SK-N-SH (cell line): ENCODE measurements at regions not wholly inside any gene's neighbourhood (a gene's known extent, or its start where the extent isn't known, plus 50 kb on each side); places are given as distances from the start of the nearest gene placed in this dataset.

Source experiments
- CTCF ChIA-PET: fragments of 300-600, 350-600 bp; formaldehyde crosslinking; extraction: SDS; loops from one replicate; lab custom pipeline; 2021; lab: Yijun Ruan, JAX
- POLR2A ChIA-PET: fragments of 350-600 bp; sonication (Branson Sonifier 250); formaldehyde crosslinking; extraction: SDS; loops from one replicate; lab custom pipeline; 2020; ENCODE audit warnings: antibody characterized with exemption, inconsistent platforms; lab: Yijun Ruan, JAX
- DNase-seq: peaks from one replicate; pipeline ENCODE4 v3.0.0; 2012
- H2AFZ ChIP-seq: fragments of 200-600 bp; sonication (generic); 2 replicates; pipeline ENCODE4 v1.8.1; 2016; ENCODE audit warnings: antibody characterized with exemption, mild to moderate bottlenecking, low read depth
- H3F3A ChIP-seq: fragments of 200-600 bp; sonication (generic); replicated peaks from 2 replicates; pipeline ENCODE3; 2016; ENCODE audit warnings: antibody characterized with exemption, mild to moderate bottlenecking; ENCODE audit not compliant: insufficient read depth
- H3K27ac ChIP-seq, 2 experiments: fragments of 200-500 bp in 1 of 2; fragments of 200-600 bp in 1 of 2; sonication (Bioruptor generic) in 1 of 2; sonication (generic), shearing (Covaris generic) in 1 of 2; 2 replicates each; pipeline versions ENCODE4 v1.5.1 to v1.6.1; 2014 to 2016; ENCODE audit warnings: low read depth in 2 of 2, inconsistent platforms in 1 of 2, low read length in 1 of 2, mild to moderate bottlenecking in 1 of 2, mixed read lengths in 1 of 2
- H3K27me3 ChIP-seq: fragments of 200-600 bp; sonication (generic), shearing (Covaris generic); 2 replicates; pipeline ENCODE4 v1.6.1; 2016; ENCODE audit warnings: mixed run types; ENCODE audit not compliant: insufficient read depth
- H3K36me3 ChIP-seq, 2 experiments: fragments of 200-500 bp in 1 of 2; fragments of 200-600 bp in 1 of 2; sonication (Bioruptor generic) in 1 of 2; sonication (generic) in 1 of 2; replicated peaks in 1 of 2; 2 replicates each; pipeline versions ENCODE3 to v1.5.1; 2014 to 2016; ENCODE audit warnings: low read length in 1 of 2, mild to moderate bottlenecking in 1 of 2; ENCODE audit not compliant: insufficient read depth in 2 of 2, control insufficient read depth in 1 of 2
- H3K4me1 ChIP-seq, 2 experiments: fragments of 200-500 bp in 1 of 2; fragments of 200-600 bp in 1 of 2; sonication (Bioruptor generic) in 1 of 2; sonication (generic), shearing (Covaris generic) in 1 of 2; 2 replicates each; pipeline versions ENCODE4 v1.5.1 to v1.6.1; 2014 to 2016; ENCODE audit warnings: low read depth in 1 of 2, low read length in 1 of 2, mixed run types in 1 of 2; ENCODE audit not compliant: insufficient read depth in 2 of 2, control insufficient read depth in 1 of 2
- H3K4me2 ChIP-seq: fragments of 200-600 bp; sonication (generic), shearing (Covaris generic); 2 replicates; pipeline ENCODE4 v1.6.1; 2017; ENCODE audit warnings: mixed run types
- H3K4me3 ChIP-seq, 2 experiments: fragments of 200-500 bp in 1 of 2; fragments of 200-600 bp in 1 of 2; sonication (Bioruptor generic) in 1 of 2; sonication (generic), shearing (Covaris generic) in 1 of 2; 2 replicates each; pipeline versions ENCODE4 v1.5.1 to v1.8.1; 2014 to 2016; ENCODE audit warnings: low read depth in 2 of 2, inconsistent platforms in 1 of 2, low read length in 1 of 2, mild to moderate bottlenecking in 1 of 2, mixed read lengths in 1 of 2, moderate library complexity in 1 of 2
- H3K79me2 ChIP-seq: fragments of 200-600 bp; sonication (generic); 2 replicates; pipeline ENCODE4 v1.8.1; 2017; ENCODE audit warnings: mild to moderate bottlenecking; ENCODE audit not compliant: insufficient read depth
- H3K9ac ChIP-seq: fragments of 200-600 bp; sonication (generic); 2 replicates; pipeline ENCODE4 v1.6.1; 2017; ENCODE audit warnings: mixed run types
- H3K9me2 ChIP-seq: fragments of 200-600 bp; sonication (generic); 2 replicates; pipeline ENCODE4 v1.6.1; 2017; ENCODE audit warnings: mixed run types
- H3K9me3 ChIP-seq: fragments of 200-600 bp; sonication (generic); 2 replicates; pipeline ENCODE4 v1.6.1; 2017; ENCODE audit warnings: mixed run types, mild to moderate bottlenecking, moderate library complexity
- H4K20me1 ChIP-seq: fragments of 200-600 bp; sonication (generic); 2 replicates; pipeline ENCODE4 v1.6.1; 2017; ENCODE audit warnings: mild to moderate bottlenecking, mixed run types; ENCODE audit not compliant: insufficient read depth
- EZH2phosphoT487 ChIP-seq: fragments of 200-600 bp; sonication (generic); IDR thresholded peaks from 2 replicates; pipeline ENCODE4 v1.6.1; 2017; ENCODE audit warnings: low read depth, mixed run types, mild to moderate bottlenecking, antibody characterized with exemption, moderate library complexity, borderline replicate concordance
- FOXJ3 ChIP-seq: sonication (generic); formaldehyde crosslinking; IDR thresholded peaks from 2 replicates; pipeline ENCODE4 v1.5.1; 2020; ENCODE audit warnings: mild to moderate bottlenecking, missing genetic modification reagents
- GATA2 ChIP-seq: sonication (generic); formaldehyde crosslinking; IDR thresholded peaks from 2 replicates; pipeline ENCODE4 v1.5.0; 2020; ENCODE audit warnings: mild to moderate bottlenecking, missing genetic modification reagents
- RAD21 ChIP-seq: IDR thresholded peaks from 2 replicates; pipeline ENCODE4 v1.6.1; 2012; ENCODE audit warnings: mild to moderate bottlenecking, low read length
- RCOR1 ChIP-seq: fragments of 150-350 bp; IDR thresholded peaks from 2 replicates; pipeline ENCODE4 v1.6.1; 2017; ENCODE audit warnings: antibody characterized with exemption, low read length
- SIN3A ChIP-seq: IDR thresholded peaks from 2 replicates; pipeline ENCODE4 v1.6.1; 2012; ENCODE audit warnings: low read depth, mild to moderate bottlenecking, low read length, moderate library complexity, borderline replicate concordance
- SMC3 ChIP-seq: IDR thresholded peaks from 2 replicates; pipeline ENCODE4 v1.6.1; 2012; ENCODE audit warnings: low read depth, low read length, improper control_type of control experiment
- TCF12 ChIP-seq: IDR thresholded peaks from 2 replicates; pipeline ENCODE4 v1.4.0; 2012
- TEAD4 ChIP-seq: IDR thresholded peaks from 2 replicates; pipeline ENCODE4 v1.4.0; 2012; ENCODE audit warnings: mild to moderate bottlenecking, borderline replicate concordance; ENCODE audit not compliant: insufficient read depth
- whole genome bisulfite sequencing: methylation state at CpG from one replicate; pipeline ENCODE4 v1.1.6; 2017; ENCODE audit warnings: low lambda C conversion rate; 5-methylcytosine and 5-hydroxymethylcytosine counted together
- TF ChIP-seq, protein P1 (sequence below): IDR thresholded peaks from 2 replicates; pipeline ENCODE4; 2012
- TF ChIP-seq, protein P2 (sequence below): IDR thresholded peaks from 2 replicates; pipeline ENCODE4 v1.4.0; 2012; ENCODE audit warnings: low read depth, borderline replicate concordance
- TF ChIP-seq, protein P3 (sequence below): IDR thresholded peaks from 2 replicates; pipeline ENCODE4 v1.4.0; 2012; ENCODE audit warnings: low read depth
- TF ChIP-seq, protein P4 (sequence below): IDR thresholded peaks from 2 replicates; pipeline ENCODE4 v1.6.1; 2012; ENCODE audit warnings: mild to moderate bottlenecking, low read depth, low read length, moderate library complexity

DNA sequence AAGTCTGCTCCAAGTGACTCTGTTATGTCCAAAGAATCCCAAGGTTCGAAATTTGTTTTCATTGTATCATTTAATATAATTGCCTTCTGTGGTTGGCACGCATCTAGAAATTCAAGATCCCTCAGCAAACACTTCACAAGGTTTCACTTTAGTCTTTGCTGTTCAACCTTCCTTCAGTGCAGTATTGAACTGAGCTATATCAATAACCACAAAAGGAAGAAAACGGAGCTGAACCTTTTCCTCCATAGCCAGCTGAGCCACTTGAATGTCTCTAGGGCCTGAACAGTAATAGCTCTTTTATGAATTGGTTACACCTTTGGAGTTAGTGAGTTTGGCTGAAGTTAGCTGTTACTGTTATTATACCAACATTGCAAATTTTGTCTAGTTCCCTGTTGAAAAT, 357.7 kb upstream of the HNRNPA3 start:
- Histone ChIP-seq H2AFZ (0 out of 2 replicates have a peak overlapping the region, but pooled peaks have one; percentile 35), H3K36me3 (no peaks in the 10 kb centered on the region), H3K4me1 (peaks cover 0 to 2% of the 10 kb centered on the region in 2 experiments; a peak in 2 of 4 replicates), H3K4me3 (no peak overlapping the region), H3F3A (no peaks in the 10 kb centered on the region), H4K20me1 (no peaks in the 10 kb centered on the region), H3K4me2 (no peak overlapping the region), H3K27me3 (no peaks in the 10 kb centered on the region), H3K79me2 (no peaks in the 10 kb centered on the region), H3K9me3 (no peaks in the 10 kb centered on the region)
- WGBS = 25% methylated on average over 3 of the region's 3 CpGs
- no peak for DNase-seq
- POLR2A ChIA-PET = no interaction called here
- TF ChIP-seq EZH2phosphoT487 = no peak
- no peak for TF ChIP-seq TCF12
- no peak for TF ChIP-seq GATA2
- TF ChIP-seq SMC3 = no peak
- no peak for TF ChIP-seq SIN3A
- TF ChIP-seq TEAD4 = no peak
- TF ChIP-seq, protein P1, sequence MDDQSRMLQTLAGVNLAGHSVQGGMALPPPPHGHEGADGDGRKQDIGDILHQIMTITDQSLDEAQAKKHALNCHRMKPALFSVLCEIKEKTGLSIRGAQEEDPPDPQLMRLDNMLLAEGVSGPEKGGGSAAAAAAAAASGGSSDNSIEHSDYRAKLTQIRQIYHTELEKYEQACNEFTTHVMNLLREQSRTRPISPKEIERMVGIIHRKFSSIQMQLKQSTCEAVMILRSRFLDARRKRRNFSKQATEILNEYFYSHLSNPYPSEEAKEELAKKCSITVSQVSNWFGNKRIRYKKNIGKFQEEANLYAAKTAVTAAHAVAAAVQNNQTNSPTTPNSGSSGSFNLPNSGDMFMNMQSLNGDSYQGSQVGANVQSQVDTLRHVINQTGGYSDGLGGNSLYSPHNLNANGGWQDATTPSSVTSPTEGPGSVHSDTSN = no peak
- no peak for TF ChIP-seq RCOR1
- TF ChIP-seq, protein P2, sequence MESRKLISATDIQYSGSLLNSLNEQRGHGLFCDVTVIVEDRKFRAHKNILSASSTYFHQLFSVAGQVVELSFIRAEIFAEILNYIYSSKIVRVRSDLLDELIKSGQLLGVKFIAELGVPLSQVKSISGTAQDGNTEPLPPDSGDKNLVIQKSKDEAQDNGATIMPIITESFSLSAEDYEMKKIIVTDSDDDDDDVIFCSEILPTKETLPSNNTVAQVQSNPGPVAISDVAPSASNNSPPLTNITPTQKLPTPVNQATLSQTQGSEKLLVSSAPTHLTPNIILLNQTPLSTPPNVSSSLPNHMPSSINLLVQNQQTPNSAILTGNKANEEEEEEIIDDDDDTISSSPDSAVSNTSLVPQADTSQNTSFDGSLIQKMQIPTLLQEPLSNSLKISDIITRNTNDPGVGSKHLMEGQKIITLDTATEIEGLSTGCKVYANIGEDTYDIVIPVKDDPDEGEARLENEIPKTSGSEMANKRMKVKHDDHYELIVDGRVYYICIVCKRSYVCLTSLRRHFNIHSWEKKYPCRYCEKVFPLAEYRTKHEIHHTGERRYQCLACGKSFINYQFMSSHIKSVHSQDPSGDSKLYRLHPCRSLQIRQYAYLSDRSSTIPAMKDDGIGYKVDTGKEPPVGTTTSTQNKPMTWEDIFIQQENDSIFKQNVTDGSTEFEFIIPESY = no peak
- TF ChIP-seq, protein P3, sequence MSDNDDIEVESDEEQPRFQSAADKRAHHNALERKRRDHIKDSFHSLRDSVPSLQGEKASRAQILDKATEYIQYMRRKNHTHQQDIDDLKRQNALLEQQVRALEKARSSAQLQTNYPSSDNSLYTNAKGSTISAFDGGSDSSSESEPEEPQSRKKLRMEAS = no peak
- TF ChIP-seq, protein P4, sequence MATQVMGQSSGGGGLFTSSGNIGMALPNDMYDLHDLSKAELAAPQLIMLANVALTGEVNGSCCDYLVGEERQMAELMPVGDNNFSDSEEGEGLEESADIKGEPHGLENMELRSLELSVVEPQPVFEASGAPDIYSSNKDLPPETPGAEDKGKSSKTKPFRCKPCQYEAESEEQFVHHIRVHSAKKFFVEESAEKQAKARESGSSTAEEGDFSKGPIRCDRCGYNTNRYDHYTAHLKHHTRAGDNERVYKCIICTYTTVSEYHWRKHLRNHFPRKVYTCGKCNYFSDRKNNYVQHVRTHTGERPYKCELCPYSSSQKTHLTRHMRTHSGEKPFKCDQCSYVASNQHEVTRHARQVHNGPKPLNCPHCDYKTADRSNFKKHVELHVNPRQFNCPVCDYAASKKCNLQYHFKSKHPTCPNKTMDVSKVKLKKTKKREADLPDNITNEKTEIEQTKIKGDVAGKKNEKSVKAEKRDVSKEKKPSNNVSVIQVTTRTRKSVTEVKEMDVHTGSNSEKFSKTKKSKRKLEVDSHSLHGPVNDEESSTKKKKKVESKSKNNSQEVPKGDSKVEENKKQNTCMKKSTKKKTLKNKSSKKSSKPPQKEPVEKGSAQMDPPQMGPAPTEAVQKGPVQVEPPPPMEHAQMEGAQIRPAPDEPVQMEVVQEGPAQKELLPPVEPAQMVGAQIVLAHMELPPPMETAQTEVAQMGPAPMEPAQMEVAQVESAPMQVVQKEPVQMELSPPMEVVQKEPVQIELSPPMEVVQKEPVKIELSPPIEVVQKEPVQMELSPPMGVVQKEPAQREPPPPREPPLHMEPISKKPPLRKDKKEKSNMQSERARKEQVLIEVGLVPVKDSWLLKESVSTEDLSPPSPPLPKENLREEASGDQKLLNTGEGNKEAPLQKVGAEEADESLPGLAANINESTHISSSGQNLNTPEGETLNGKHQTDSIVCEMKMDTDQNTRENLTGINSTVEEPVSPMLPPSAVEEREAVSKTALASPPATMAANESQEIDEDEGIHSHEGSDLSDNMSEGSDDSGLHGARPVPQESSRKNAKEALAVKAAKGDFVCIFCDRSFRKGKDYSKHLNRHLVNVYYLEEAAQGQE = no peak
- no peak for TF ChIP-seq RAD21
- TF ChIP-seq FOXJ3 (CRISPR knock-in tag) = no peak
- TF ChIP-seq, all 33 proteins: peak for 0
- Histone ChIP-seq H3K9ac (no peak overlapping the region), H3K27ac (no peak overlapping the region), H3K9me2 (no peaks in the 10 kb centered on the region)
- CTCF ChIA-PET = interaction anchor here (1.0 to 1.6 kb wide), 3 partner anchors 15 to 64 kb away, joined by 3 to 4 read pairs (median 3); no protein-coding TSS in a partner anchor
